NAMALWA (cell line): ENCODE measurements at regions not wholly inside any gene's neighbourhood (a gene's known extent, or its start where the extent isn't known, plus 50 kb on each side); places are given as distances from the start of the nearest gene placed in this dataset.

Experiments
- DNase-seq: peaks from one replicate; pipeline ENCODE4 v3.0.0-alpha.2; 2015; ENCODE audit warnings: low spot score

DNA sequence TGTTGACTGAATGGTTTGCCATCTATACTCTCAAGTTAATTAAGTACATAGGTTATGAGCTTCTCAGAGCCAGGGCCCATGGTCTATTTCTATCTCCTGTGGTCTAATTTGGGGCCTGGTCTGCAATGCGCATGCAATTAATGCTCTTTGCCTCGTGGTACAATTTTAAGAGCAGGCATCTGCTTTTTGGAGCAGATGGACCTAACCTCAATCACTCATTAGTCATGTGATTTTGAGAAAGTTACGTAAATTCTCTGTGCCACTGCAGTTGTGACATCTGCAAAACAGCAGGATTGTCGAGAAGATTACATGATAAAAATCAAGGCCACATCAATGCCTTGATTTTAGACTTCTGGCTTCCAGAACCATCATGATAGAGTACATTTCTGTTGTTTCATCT is 543.7 kb upstream of the ADAMTS9 start:
- no peak for DNase-seq

DNA sequence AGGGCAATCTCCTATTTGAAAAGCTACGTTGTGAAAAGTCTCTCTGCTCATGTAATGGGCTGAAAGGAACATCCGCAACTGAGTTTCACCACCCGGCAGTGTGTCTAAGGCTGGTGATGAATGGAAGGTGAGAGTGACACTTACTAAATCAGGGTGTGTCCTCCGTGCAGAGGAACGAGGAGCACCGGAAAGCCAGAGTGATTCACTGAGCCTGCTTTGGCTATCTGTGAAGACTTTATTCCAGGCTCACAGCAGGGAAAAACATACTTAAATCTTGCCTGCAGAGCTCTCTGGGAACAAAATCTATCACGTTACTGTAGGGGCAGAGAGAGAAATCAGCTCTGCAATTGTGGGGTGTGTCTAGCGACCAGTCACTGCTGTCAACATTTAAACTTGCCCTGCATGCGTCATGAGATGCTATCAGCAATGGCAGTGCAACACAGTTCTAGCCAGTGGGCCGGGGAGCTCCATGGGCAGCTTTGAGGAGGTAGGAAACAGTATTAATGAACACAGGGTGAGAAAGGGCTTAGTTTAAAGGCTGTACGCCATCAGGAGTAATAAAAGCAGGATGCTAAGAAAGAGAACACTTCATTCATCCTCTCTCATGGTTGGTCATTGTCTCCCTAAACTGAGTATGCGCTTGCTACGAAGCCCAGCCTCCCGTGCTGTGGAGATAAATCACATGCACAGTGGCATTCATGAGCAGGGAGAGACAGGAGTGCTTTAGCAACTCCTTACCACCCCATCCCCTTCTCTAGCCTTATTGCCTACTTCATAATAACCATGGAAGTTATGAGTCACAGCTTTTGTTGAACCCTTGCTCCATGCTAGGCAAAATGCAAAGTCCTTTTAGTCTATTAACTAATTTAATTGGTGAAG is 542.7 kb upstream of the ADAMTS9 start:
- no peak for DNase-seq

DNA sequence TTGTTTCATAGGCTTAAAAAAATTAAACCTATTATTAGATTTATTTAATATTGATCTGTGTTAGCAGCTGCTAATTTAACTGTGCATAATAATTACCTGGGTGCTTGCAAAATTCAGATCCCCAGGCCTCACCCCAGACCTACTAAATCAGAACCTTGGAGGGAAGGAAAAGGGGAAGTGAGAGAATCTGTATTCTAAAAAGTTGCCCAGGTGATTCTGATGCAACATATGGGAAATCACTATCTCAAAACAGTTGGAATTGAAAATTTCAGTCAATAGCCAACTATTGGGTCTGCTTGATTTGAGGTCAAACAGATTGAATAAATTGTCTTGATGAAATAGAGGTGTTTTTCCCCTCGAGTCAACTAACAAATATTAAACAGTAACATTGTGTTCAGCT is 538.5 kb upstream of the ADAMTS9 start:
- DNase-seq = no peak

DNA sequence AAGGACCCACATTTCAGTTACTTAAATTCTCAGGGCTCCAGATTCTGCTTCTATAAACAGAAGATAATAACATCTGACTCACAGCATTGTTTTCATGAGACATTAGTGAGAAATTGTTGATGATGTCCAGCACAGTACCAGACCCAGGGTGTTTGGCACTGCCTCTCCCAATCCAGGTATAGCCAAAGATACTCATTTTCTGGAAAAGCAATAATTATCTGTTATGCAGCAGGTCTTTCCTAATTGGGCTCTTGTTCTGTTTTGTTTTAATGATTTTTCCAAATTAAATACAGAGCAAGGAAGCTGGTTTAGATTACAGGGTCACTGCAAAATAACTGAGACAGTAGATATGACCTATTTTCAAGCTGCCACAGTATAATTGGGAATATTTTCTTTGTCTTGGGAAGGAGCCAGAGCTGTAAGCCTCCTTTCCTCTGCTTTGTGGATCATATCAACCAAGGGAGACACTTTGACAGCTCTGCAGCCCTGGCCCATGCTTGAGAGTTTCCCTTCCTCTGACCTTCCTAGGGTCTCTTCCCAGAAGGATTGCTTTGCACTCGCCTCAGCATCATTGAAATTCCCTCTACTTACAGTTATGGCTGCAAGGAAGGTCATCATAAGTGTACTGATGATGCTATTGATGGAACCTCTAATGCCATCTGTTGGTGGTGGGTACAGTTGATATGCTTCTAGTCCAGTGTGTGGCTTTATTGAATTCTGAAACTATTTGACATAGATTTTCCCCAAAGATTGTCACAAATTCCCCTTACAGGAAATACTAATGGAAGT is 522.4 kb upstream of the ADAMTS9 start:
- DNase-seq = no peak

DNA sequence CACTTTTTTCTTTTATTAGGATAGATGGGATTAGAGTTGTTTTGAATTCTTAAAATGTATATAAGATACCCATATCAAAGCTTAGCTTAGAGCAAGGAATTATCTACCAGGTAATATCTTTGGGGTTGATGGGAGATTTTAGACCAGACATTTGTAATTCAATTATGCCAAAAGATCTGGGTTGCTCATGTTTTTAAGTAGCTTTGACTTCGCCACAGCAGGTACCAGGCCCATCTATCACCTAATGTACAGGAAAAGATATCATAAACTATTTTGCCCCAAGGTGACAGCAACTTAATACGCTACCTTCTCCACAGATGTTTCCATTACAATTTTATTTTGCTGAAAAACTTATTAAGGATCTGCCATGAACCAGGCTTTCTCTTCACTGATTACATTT is 514.6 kb upstream of the ADAMTS9 start:
- DNase-seq = no peak

DNA sequence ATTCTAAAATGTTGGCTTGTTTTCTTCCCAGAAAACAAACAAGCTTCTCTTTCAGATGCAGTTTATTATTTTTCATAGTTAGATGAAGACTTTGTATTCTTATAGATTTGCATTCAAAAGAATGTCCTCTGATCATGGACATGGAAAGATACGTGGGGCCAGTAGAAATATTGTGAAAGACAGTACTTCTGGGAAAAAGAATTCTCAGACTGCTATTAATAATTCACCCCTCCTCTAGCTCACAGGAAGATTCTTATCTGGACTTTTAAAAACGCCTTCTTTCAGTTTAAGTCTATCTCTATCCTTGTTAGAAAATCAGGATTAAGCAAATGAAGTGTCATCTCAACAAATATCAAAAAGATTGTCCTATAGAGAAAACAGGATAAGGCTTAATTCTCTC is 514.1 kb upstream of the ADAMTS9 start:
- DNase-seq = no peak

DNA sequence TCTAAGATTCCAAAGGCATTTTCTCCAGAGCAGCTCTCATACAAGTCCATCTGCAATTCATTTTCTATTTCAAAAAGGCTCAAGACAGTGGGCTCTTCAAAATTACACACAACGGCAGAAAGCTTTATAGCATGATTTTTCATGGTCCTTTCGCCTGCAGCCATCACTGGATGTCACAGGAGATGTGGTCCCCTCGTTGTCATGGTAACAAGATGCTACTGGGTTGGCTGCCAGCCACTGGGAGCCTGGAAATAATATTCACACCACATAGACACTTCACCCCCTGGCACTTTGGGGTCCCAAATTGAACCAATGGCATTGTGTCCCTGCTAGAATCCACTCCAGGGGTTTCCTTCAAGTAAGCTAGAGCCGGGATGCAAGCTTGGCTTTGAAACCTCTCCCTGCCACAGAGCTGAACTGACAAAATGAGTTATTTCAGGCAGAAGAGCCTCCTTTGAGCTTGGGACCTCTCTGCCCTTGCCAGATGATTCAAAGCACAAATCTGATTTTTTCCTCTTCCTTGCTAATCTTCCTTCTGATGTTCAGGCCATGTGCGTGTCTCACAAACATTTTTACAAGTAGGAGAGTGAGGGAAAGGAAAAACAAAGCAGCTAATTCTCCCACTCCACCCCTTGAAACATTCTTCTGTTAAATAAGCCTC is 512.6 kb upstream of the ADAMTS9 start:
- no peak for DNase-seq

DNA sequence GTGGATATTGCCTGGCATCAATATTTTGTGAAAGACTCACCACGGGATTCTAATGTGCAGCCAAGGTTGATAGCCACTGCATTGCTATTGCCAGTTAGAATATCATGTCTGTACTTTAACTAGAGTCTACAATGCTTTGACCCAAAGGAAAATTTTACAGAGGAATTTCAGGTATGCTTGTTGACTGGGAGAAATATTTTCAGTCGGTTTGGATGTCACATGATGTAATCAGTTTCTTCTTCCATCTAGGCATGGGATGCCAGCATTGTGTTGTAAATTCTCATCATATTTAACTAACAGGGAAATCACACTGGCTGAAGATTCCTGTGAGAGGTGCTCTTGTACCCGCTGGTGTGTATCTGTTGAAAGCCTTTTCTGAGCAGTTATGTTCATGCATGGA is 508.9 kb upstream of the ADAMTS9 start:
- no peak for DNase-seq

DNA sequence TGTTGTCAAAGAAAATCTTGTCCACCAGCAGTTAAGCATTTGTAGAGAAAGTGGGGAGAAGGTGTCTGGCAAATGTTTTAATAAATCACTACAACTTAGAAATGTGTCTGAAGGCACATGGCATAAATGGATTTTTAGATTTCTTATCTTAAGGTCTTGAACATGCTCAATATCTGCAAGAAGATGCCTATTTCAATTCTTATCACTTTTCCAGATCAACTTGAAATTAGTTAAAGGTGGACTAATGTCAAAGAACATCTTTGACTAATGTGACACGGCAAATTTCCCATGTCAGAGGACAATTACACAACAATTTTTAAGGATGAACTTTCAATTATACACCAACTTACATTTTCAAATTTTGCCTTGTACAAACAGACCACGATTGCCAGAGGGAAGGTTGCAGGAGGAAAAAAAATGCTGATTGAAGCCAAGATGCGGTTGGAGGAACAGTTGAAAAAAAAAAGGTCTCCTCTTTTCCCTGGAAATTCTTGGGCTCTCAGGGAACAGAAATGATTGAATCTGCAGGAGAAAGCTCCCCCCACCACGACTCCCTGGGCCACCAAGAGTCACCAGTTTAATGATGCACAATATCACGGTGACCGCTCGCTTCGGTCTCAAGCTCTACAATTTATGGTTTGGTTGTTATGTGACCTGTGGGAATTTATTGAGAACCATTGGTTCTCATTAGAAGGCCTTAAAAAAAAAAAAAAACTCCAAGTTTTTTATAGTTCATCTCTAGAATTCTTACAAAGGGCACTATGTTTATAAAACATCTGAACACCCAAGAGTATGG is 507.6 kb upstream of the ADAMTS9 start:
- DNase-seq = no peak

DNA sequence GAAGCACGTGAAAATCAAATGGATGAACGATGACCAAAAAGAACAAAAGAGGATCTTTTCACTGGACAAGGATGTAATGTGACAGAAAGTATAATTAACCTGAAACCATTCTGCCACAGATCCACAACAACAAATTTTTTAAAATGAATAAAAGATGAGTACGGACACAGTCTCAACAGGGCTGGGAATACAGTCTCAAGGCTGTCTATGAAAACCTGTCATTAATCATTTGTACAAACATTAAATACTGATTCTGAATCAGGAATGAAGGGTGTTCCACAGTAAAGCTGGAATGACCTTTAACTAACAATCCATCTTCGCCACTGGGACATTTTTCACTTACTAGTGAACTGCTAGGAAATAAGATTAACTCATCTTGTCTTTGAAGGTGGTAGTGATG is 506.9 kb upstream of the ADAMTS9 start:
- DNase-seq = no peak

DNA sequence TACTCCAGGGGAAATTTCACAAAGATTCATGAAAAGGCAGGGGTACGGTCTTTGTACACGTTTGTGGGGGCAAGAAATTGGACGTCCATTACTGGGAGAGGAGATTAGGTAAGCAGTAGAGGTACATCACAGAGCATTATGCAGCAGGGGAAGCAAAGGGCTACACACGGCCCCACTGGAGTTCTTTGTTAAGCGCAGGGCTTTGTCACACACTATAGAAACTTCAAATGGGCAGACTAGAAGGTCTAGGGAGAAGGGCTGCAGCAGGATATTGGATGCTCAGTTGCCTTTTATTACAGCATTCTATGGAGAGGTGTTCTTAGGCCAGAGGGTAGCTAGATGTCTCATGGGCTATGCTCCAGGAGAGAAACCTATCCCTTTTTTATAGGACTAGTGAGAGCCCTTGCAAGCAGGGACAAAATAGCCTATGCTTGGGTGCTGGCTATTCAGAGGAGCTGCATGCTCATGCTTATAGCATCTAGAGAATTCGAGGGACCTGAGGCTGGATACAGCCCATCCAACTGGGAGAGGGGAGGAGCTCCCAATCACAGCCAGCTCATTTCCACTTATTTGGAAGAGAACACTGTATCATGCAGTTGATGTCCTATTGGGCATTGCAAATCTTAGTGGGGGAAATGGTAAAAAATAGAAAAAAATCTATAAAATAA is 506.4 kb upstream of the ADAMTS9 start:
- no peak for DNase-seq

DNA sequence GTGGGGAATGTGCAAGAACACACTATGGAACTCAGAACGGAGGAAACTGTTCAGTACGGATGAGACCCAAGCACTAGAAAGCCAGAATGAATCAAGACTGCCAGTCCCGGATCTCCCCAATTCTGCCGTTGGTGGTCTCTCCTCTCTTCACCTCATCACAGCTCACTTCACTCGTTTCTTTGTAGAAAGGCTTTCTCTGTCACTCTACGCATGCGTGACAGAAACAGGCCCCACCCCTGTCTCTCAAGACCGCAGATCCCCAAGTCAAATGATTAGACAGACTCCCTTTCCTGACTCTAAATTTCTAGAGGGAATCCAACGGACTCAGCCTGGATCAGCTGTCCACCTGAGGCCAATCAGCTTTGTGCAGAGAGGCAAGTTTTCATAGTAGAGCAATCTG is 505.7 kb upstream of the ADAMTS9 start:
- no peak for DNase-seq

DNA sequence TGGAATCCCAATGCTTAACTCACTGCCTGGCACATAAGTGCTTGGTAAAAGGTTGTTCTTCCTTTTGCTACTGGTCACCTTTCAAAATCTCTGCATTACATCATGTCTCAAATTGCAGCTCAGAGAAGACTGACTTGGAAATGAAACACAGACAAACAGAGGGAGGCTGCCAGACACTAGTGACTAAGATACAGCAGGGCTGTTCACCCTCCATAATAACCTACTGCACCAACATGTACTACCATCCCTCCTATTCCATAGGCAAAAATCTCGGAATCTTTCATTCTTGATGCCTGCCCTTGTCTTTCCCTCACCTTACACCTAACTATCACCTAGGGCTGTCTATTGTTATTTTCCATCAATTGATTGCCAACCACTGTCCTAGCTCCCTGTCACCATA is 502.3 kb upstream of the ADAMTS9 start:
- no peak for DNase-seq

DNA sequence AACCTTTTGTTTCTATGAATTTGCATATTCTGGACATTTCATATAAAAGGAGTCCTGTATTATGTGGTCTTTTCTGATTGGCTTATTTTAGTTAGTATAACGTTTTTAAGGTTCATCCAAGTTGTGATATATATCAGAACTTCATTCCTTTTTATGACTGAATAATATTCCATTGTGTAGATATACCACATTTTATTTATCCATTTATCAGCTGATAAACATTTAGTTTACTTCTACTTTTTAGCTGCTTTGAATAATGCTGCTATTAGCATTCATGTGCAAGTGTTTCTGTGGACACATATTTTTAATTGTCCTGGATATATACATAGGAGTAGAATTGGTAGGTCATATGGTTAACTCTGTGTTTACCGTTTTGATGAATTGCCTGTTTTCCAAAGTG is 498.5 kb upstream of the ADAMTS9 start:
- DNase-seq = no peak

DNA sequence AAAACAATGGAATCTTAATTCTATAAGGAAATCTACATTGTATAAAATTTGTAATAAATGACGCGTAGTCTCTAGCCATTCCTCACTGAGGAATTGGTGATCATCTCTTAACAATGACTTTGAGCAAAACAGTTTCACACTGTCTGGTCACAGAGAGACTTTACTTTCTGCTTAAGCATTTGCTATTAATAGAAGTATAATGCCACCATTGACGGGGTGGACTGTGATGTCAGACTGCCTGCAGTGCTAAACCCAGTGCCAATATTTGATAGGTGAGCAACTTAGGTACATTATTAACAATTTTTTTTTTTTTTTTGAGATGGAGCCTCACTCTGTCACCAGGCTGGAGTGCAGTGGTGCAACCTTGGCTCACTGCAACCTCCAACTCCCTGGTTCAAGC is 494.9 kb upstream of the ADAMTS9 start:
- no peak for DNase-seq

DNA sequence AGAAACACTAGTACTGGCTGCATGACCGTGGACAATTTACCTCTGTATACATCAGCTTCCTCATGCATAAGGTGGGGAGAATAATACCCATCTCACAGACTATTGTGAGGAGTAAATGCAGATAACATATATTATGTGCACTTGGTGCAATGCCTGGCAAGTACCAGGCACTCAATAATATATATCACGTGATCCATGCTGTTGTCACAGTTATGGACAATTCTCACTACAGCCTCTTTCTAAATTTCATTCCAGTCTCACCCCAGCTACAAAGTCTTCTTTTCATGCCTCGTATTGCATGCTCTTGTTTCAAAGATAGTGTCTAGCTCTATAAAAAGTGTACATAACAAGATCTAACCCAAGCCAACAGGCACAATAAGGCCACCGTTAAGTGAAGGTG is 494.3 kb upstream of the ADAMTS9 start:
- DNase-seq = no peak

DNA sequence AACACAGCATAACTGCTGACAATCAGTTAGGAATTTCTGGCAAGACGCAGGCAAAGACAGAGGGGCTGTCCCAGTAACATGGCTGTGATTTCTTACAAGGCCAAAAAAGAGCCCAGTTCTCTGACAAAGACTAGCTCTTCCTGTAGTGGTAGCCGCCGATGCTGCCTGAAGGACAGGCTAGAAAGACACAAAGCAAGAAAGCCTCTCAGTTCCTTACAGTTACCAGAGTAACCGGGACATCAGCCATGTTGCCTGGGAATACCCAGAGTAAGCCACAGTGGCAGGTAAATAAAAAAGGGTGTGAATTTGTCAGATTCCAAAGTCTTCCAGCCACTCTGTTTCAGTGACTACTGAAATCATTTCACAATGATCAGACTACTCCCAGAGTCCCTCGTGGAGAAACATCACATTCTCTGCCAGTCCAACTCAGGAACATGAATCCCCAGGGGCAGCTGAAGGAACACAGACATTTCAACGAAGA is 493.6 kb upstream of the ADAMTS9 start:
- DNase-seq = no peak

DNA sequence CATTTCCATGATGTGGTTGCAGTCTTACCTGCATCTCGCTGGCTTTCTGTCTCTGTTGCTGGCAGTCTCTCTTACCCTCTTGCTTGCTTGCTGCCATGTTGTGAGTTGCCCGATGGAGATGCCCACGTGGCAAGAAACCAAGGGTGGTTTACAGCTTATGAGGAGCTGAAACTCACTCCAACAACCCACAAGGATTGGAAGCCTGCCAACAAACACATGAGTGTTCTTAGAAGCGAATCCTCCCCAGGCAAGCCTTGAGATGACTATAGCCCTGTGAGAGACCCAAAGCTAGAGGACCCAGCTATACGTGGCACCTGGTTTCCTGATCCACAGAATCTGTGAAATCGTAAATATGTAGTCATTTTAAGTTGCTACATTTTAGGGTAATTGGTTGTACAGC is 490.9 kb upstream of the ADAMTS9 start:
- no peak for DNase-seq

DNA sequence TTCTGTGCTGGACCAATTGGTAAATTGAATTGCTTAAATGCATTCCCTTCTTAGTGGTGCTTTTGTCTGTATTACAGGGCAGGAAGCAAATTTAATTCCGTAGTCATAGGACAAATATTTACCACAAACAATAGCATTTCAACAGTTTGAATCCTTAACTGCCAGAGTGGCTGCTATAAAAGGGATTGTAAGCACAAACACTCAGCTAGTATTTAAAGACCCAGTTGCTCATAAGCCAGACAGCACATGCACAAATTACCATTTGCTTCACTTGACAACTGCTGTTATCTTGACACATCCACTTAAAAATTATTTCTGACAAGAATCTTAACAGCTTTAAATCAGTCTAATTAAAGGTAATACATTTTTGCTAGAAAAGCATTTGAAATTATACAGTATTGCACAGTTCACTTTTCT is 490.2 kb upstream of the ADAMTS9 start:
- no peak for DNase-seq

DNA sequence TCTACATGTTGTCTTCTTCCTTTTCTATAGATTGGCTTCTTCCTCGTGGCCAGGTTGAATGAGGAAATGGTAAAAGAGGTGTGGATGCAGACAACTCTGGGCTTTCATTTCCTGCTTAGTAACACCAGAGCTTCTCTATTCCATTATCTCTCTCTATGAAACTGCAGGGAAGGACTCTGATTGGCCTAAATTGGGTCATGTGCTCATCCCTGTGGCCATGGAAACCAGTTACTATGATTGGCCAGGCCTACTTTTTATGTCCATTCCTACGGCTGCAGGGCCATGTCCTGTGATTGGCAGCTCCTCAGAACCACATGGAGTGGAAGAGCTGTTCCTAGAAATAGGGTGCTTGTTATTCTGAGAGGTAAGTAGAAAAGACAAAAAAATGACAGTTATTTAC is 486.9 kb upstream of the ADAMTS9 start:
- no peak for DNase-seq

DNA sequence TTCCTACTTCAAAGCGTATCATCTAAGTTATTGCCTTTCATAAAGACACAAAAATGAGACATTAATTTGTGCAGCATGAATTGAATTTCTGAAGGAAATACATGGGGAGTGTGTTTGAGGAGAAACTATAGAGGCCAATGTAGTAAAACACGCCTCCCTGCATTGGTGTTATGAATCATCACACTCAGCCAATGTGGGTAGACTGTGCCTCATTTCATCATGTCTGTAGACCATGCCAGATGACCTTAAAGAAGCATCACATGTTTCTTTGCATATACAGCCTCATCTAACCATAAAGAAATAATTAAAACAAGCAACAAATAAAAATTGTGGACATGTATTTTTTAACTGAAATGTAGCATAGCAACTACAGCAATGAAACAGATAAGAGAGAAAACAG is 486.0 kb upstream of the ADAMTS9 start:
- no peak for DNase-seq
